ENCODE measurements at regions not wholly inside any gene's neighbourhood (a gene's known extent, or its start where the extent isn't known, plus 50 kb on each side); places are given as distances from the start of the nearest gene placed in this dataset.

DNA sequence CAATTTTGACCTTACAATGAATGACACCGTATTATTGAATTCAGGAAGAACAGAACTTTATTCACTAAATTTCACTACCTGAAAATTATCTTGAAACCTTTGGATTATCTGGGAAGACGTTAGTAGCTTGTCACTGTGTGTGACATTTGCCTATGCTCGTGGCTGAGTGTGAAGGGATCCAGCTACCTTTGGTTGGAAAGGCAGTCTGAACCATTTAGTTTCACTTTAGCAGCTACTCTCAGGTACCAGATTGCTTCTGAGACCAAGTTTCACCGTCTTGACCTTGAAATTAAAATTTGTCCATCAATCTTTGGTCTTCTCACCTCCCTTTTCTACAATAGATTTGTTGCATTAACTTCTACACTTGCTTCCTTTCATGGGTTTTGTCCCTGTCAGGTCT is 637.5 kb downstream of the MBD2 start:
- ChIA-PET CTCF (no interaction called here), POLR2A (no interaction called here)
- Mint-ChIP-seq H3K27me3 (no peaks in the 10 kb centered on the region), H3K36me3 (ENCODE audit: low read depth) (no peaks in the 10 kb centered on the region), H3K27ac (no peak overlapping the region), H3K9me3 (peaks cover 7% of the 10 kb centered on the region), H3K4me3 (no peak overlapping the region), H3K4me1 (no peaks in the 10 kb centered on the region)
- no peak for DNase-seq

Measured in activated CD4-positive, alpha-beta T cell treated with anti-CD3 and anti-CD28 coated beads, Interleukin-2, amount 10 ng/mL, durations not matched to agents 7 days and 5 days (primary cell).